ENCODE measurements at regions not wholly inside any gene's neighbourhood (a gene's known extent, or its start where the extent isn't known, plus 50 kb on each side); places are given as distances from the start of the nearest gene placed in this dataset.

DNA sequence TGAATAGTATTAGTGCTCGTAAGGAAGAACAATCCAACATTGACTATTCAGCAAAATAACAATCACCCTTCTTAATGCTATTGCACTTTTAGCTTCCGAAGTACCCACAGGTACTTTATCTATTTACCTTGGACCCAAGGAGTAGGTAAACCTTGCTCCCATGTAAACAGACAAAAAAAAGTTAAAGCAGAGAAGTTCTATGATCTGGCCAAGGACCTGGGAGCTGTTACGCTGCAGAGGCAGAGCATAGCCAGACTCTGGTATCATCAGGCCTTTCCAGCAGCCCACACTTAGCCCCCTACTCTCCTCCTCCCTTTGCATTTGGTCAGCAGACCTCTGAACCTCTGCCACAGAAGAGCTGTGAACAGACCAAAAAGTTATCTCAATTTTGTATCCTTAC is 130.3 kb upstream of the TPM1 start:
- TF ChIP-seq, protein P1, sequence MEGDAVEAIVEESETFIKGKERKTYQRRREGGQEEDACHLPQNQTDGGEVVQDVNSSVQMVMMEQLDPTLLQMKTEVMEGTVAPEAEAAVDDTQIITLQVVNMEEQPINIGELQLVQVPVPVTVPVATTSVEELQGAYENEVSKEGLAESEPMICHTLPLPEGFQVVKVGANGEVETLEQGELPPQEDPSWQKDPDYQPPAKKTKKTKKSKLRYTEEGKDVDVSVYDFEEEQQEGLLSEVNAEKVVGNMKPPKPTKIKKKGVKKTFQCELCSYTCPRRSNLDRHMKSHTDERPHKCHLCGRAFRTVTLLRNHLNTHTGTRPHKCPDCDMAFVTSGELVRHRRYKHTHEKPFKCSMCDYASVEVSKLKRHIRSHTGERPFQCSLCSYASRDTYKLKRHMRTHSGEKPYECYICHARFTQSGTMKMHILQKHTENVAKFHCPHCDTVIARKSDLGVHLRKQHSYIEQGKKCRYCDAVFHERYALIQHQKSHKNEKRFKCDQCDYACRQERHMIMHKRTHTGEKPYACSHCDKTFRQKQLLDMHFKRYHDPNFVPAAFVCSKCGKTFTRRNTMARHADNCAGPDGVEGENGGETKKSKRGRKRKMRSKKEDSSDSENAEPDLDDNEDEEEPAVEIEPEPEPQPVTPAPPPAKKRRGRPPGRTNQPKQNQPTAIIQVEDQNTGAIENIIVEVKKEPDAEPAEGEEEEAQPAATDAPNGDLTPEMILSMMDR (IDR thresholded peaks at IDR 0.05; ENCODE audit: low read depth, low read length): no peak
- in situ Hi-C loops (cut with HindIII; ENCODE audit: low sequenced_read_pairs): no loop called here
- DNase-seq (ENCODE audit: low read depth, low spot score): no peak
- no peak overlapping the region for H3K4me3 ChIP-seq (ENCODE audit: low read depth, low read length)

DNA sequence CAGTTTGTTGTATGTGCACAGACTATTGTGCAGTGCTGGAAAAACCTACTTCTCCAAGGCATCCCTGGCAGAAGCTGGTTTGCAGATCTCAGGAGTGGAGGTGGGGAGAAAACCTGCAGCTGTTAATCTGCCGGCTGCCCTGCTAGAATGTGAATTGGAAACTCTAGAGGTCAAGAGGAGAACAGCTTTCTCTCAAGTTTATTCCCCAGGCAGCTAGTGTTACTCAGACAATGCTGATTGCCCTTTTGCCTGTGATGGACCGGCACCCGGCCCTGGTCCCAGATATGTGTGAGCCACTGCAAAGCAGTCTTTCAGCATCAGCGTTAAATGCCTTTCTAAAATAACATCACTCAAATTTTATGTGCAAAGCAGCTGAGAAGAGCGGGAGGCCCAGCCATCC is 129.7 kb upstream of the TPM1 start:
- no peak for DNase-seq (ENCODE audit: low read depth, low spot score)
- TF ChIP-seq, protein P1 (IDR thresholded peaks at IDR 0.05; ENCODE audit: low read depth, low read length): no peak
- in situ Hi-C loops (cut with HindIII; ENCODE audit: low sequenced_read_pairs): no loop called here
- no peak overlapping the region for H3K4me3 ChIP-seq (ENCODE audit: low read depth, low read length)

DNA sequence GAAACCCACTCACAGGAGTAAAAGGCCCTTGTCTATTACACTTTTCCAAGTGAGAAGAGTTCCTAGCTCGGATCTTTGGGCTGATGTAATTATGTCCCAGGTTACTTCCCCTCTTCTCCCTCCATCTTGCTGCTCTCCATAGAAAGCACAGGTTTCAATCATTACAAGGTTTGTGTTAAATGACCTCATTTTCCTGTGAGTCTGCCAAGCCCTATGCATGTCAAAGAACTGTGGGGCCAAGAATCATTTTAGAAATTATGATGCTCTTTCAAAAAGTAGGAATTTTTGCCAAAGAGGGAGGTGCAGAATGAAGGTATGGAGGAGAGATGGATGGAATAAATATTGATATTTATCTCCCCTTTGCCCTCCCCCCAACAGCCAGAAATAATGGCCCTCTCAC is 129.3 kb upstream of the TPM1 start:
- TF ChIP-seq, protein P1 (IDR thresholded peaks at IDR 0.05; ENCODE audit: low read depth, low read length): no peak
- in situ Hi-C loops (cut with HindIII; ENCODE audit: low sequenced_read_pairs): no loop called here
- H3K4me3 ChIP-seq (ENCODE audit: low read depth, low read length): no peak overlapping the region
- DNase-seq (ENCODE audit: low read depth, low spot score): no peak

DNA sequence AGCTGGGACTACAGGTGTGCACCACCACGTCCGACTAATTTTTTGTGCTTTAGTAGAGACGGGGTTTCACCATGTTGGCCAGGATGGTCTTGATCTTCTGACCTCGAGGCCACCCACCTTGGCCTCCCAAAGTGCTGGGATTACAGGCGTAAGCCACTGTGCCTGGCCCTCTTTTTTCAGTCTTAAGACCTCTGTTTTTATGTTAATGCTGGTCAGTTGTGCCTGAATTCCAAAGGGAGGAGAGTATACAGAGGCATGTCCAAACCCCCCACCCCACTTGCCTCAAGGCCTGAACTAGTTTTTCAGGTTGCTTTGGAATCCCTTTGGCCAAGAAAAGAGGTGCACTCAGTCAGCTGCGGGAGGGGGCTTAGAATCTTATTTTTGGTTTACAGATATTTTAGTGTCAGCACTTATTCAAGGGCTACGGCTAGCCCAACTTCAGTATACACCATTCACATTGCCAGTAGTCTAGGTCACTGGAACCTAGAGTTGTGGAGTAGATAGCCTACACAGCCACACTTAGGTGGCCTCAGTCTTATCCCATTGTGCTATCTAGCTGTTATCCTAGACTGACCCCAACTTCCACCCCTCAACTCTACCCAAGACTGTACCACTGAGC is 128.0 kb upstream of the TPM1 start:
- TF ChIP-seq, protein P1 (IDR thresholded peaks at IDR 0.05; ENCODE audit: low read depth, low read length): no peak

DNA sequence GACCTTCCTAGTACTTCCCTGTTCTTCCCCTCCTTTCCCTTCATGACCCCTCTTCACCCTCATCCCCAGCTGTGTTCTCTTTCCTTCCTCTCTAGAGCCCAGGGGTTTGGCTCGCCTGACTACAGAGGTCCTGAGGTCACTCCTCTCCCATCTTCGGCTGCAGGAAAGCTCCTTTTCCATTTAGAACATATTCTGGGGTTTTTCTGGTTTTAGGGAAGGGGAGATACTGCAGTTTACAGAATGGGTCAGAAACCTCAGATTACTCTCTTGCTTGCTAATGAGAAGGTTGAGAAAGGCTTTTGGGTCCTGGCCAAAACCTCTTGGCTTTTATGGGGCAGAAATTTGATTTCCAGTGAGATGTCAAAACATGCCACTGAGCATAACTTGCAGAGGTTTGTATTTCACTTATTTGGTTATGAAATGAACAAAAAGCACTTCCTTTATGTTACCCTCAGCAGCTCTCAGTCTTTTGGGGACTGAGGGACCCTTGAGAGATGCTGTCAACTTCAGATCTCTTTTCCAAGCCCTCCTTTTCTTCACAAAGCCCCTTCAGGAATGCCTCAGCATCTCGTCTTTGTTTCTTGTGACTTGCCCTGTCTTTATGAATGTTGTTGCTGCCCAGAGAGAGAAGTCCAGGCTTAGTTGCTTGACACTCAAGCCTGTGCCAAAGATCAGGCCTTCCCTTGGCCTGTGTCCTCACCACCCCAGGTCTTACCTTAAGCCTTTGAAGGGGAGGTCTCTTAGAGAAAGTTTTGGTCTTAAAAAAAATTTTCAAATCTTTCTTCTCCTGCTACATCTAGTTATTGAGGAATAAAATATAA is 121.7 kb upstream of the TPM1 start:
- TF ChIP-seq, protein P1 (IDR thresholded peaks at IDR 0.05; ENCODE audit: low read depth, low read length): no peak
- in situ Hi-C loops (cut with HindIII; ENCODE audit: low sequenced_read_pairs): no loop called here
- DNase-seq (ENCODE audit: low read depth, low spot score): peak; percentile 65
- H3K4me3 ChIP-seq (ENCODE audit: low read depth, low read length): no peak overlapping the region

More for the DNA sequence above, 128.0 kb upstream of the TPM1 start:
- in situ Hi-C loops (cut with HindIII; ENCODE audit: low sequenced_read_pairs): no loop called here
- H3K4me3 ChIP-seq (ENCODE audit: low read depth, low read length): no peak overlapping the region
- no peak for DNase-seq (ENCODE audit: low read depth, low spot score)

DNA sequence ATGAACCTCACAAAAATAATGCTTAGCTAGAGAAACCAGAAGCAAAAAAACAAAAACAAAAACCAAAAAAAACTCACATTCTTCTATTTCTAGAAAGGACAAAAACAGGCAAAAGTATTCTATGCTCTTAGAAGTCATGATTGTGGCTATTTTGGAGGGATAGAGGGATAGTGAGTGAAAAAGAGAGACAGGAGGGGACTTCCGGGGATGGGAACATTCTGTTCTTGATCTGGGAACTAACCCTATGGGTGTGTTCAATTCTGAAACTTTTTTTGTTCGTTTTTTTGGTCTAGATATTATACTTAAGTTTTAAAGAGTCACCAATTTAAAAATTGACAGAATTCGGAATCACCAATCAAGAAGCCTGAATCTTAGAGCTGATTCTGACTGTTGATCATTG is 120.0 kb upstream of the TPM1 start:
- no peak overlapping the region for H3K4me3 ChIP-seq (ENCODE audit: low read depth, low read length)
- DNase-seq (ENCODE audit: low read depth, low spot score): no peak
- TF ChIP-seq, protein P1 (IDR thresholded peaks at IDR 0.05; ENCODE audit: low read depth, low read length): no peak
- in situ Hi-C loops (cut with HindIII; ENCODE audit: low sequenced_read_pairs): no loop called here

Data from astrocyte of the spinal cord (primary cell).